Endothelial cell of umbilical vein (primary cell): ENCODE measurements at regions not wholly inside any gene's neighbourhood (a gene's known extent, or its start where the extent isn't known, plus 50 kb on each side); places are given as distances from the start of the nearest gene placed in this dataset.

Source experiments
- BruUV-seq: library from RNA; stranded (reverse); fragments of 400-500 nt; replicated peaks from 2 replicates; lab custom pipeline; 2021; lab: Mats Ljungman, UMichigan
- CTCF ChIA-PET: fragments of 300-600, 350-600 bp; sonication (Branson Sonifier 250); formaldehyde crosslinking; loops from one replicate; lab custom pipeline; 2021; ENCODE audit warnings: antibody characterized with exemption, inconsistent platforms; lab: Charles Lee
- POLR2A ChIA-PET: fragments of 300-600, 350-600 bp; sonication (Branson Sonifier 250); formaldehyde crosslinking; loops from one replicate; lab custom pipeline; 2021; ENCODE audit warnings: antibody characterized with exemption, inconsistent platforms; lab: Charles Lee
- DNase-seq: peaks from one replicate; pipeline ENCODE4 v3.0.0-alpha.2; 2011; ENCODE audit warnings: low read depth, low spot score
- FAIRE-seq: peaks from 2 replicates; lab custom pipeline; 2011; peaks lifted over from hg19 to GRCh38; lab: Jason Lieb, UNC
- H2AFZ ChIP-seq: 2 replicates; pipeline ENCODE4 v1.6.0; 2012; ENCODE audit warnings: low read depth, low read length, control low read depth, inconsistent platforms
- H3K27ac ChIP-seq: 2 replicates; pipeline ENCODE4 v1.5.1; 2011; ENCODE audit warnings: low read depth, mild to moderate bottlenecking, control low read depth, low read length, moderate library complexity; ENCODE audit not compliant: insufficient read depth
- H3K27me3 ChIP-seq, 2 experiments: 2 replicates each; pipeline versions ENCODE4 v1.6.0 to v1.6.1; 2011; ENCODE audit warnings: low read length in 2 of 2, mixed read lengths in 1 of 2; ENCODE audit not compliant: control insufficient read depth in 2 of 2, insufficient read depth in 2 of 2
- H3K36me3 ChIP-seq, 2 experiments: 2 replicates in 1 of 2; 3 replicates in 1 of 2; pipeline ENCODE4 v1.5.1; 2011; ENCODE audit warnings: low read length in 2 of 2, mild to moderate bottlenecking in 1 of 2, moderate library complexity in 1 of 2; ENCODE audit not compliant: control insufficient read depth in 2 of 2, insufficient read depth in 2 of 2; ENCODE audit errors: extremely low read depth in 1 of 2
- H3K4me1 ChIP-seq: 3 replicates; pipeline ENCODE4 v1.5.1; 2011; ENCODE audit warnings: mild to moderate bottlenecking, low read length; ENCODE audit not compliant: control insufficient read depth, insufficient read depth; ENCODE audit errors: extremely low read depth
- H3K4me2 ChIP-seq: 2 replicates; pipeline ENCODE4 v1.6.1; 2011; ENCODE audit warnings: low read length, control low read depth, mixed read lengths; ENCODE audit not compliant: insufficient read depth
- H3K4me3 ChIP-seq, 3 experiments: fragments of 200-600 bp in 1 of 3; sonication (generic), shearing (Covaris generic) in 1 of 3; replicated peaks in 1 of 3; 2 replicates each; pipeline ENCODE4 v1.5.1; 2011 to 2016; ENCODE audit warnings: control low read depth in 3 of 3, low read length in 3 of 3, mild to moderate bottlenecking in 2 of 3, inconsistent platforms in 1 of 3, low read depth in 1 of 3, moderate library complexity in 1 of 3; ENCODE audit not compliant: insufficient read depth in 1 of 3
- H3K79me2 ChIP-seq: 2 replicates; pipeline ENCODE4 v1.6.0; 2012; ENCODE audit warnings: low read length, inconsistent platforms; ENCODE audit not compliant: control insufficient read depth, insufficient read depth
- H3K9ac ChIP-seq: replicated peaks from 2 replicates; pipeline ENCODE3; 2011; ENCODE audit warnings: low read length, control low read depth; ENCODE audit not compliant: insufficient read depth; ENCODE audit errors: extremely low read depth
- H3K9me1 ChIP-seq: replicated peaks from 3 replicates; pipeline ENCODE4 v1.6.0; 2011; ENCODE audit warnings: mild to moderate bottlenecking, low read length; ENCODE audit not compliant: control insufficient read depth, insufficient read depth; ENCODE audit errors: extremely low read depth
- H3K9me3 ChIP-seq: replicated peaks from 2 replicates; pipeline ENCODE4 v1.5.1; 2012; ENCODE audit warnings: low read length, inconsistent platforms; ENCODE audit not compliant: control insufficient read depth, insufficient read depth
- H4K20me1 ChIP-seq: replicated peaks from 2 replicates; pipeline ENCODE3; 2011; ENCODE audit warnings: mild to moderate bottlenecking, low read length; ENCODE audit not compliant: control insufficient read depth, insufficient read depth; ENCODE audit errors: extremely low read depth
- EZH2 ChIP-seq: IDR thresholded peaks from 2 replicates; pipeline ENCODE4 v1.6.1; 2012; ENCODE audit warnings: borderline replicate concordance, low read depth, mild to moderate bottlenecking, moderate library complexity, low read length, inconsistent platforms; ENCODE audit not compliant: severe bottlenecking
- FOS ChIP-seq: IDR thresholded peaks from 2 replicates; pipeline ENCODE4 v1.6.1; 2011; ENCODE audit warnings: mild to moderate bottlenecking, low read length, moderate library complexity, borderline replicate concordance; ENCODE audit not compliant: insufficient read depth
- GATA2 ChIP-seq: IDR thresholded peaks from 2 replicates; pipeline ENCODE4 v1.7.0; 2011; ENCODE audit warnings: low read depth, mild to moderate bottlenecking, moderate library complexity, mixed read lengths, low read length; ENCODE audit not compliant: insufficient read length, insufficient read depth
- JUN ChIP-seq: IDR thresholded peaks from 2 replicates; pipeline ENCODE4 v1.6.1; 2011; ENCODE audit warnings: borderline replicate concordance, low read depth; ENCODE audit not compliant: insufficient read length, insufficient read depth
- MYC ChIP-seq: IDR thresholded peaks from one replicate; pipeline ENCODE4 v1.6.1; 2011; ENCODE audit warnings: mild to moderate bottlenecking, low read depth, low read length
- POLR2A ChIP-seq: IDR thresholded peaks from 2 replicates; pipeline ENCODE4 v1.6.1; 2012; ENCODE audit warnings: low read depth, mild to moderate bottlenecking, control low read depth, low read length
- POLR2AphosphoS5 ChIP-seq: IDR thresholded peaks from 2 replicates; pipeline ENCODE4 v1.6.1; 2012; ENCODE audit warnings: low read depth, mild to moderate bottlenecking, control low read depth, low read length, moderate library complexity; ENCODE audit not compliant: insufficient read depth
- dilution Hi-C: fragments of 300-500 bp; cut with MboI; formaldehyde crosslinking; loops from one replicate; pipeline ENCODE4 v1.15.0; 2019; ENCODE audit warnings: low sequenced_read_pairs; ENCODE audit not compliant: extremely low pct_ligation_motif_present
- intact Hi-C: fragments of 100-400 bp; cut with micrococcal nuclease; formaldehyde crosslinking; loops from one replicate; pipeline ENCODE4 v1.10.0; 2022
- TF ChIP-seq, protein P1 (sequence below), 2 donors: IDR thresholded peaks; 1 replicate in 1 of 2; 2 replicates in 1 of 2; pipeline ENCODE4 v1.5.1; 2011; ENCODE audit warnings: low read length in 2 of 2, mild to moderate bottlenecking in 2 of 2, moderate library complexity in 2 of 2, control low read depth in 1 of 2, inconsistent platforms in 1 of 2, low read depth in 1 of 2; ENCODE audit not compliant: insufficient read depth in 1 of 2; ENCODE audit errors: extremely low read depth in 1 of 2
- TF ChIP-seq, protein P2 (sequence below): IDR thresholded peaks from 2 replicates; pipeline ENCODE4 v1.6.1; 2011; ENCODE audit not compliant: insufficient read depth, insufficient read length

DNA sequence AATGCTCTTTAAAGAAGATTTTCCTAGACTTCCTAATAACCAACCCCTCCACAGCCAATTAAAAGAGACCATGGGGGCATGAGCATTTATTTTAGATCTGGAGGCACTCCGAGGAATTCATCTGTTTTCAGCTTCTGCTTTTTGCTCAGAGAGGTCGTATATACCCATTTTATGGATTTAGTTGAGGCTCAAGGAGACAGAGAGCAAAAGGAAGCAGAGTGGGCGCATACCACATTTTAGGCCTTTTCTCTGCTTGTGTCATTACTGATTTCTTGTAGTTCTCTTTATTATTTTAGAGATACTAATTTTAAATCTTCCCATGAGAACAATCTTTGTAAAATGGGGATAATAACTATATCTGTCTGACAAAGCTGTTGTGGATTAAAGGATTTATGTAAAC, 129.6 kb upstream of the IFNGR1 start:
- no peaks in the 10 kb centered on the region for H3K79me2 ChIP-seq
- H3K36me3 ChIP-seq, result no peaks in the 10 kb centered on the region
- H3K9ac ChIP-seq, result no peak overlapping the region
- BruUV-seq, result no TSS peak
- no peak overlapping the region for H3K4me3 ChIP-seq
- intact Hi-C loops, result no loop called here
- no peak for DNase-seq
- H3K9me1 ChIP-seq, result no peaks in the 10 kb centered on the region
- H3K27me3 ChIP-seq, result peaks cover 5 to 6% of the 10 kb centered on the region in 2 experiments
- H2AFZ ChIP-seq, result no peak overlapping the region
- no peaks in the 10 kb centered on the region for H4K20me1 ChIP-seq
- H3K4me2 ChIP-seq, result no peak overlapping the region
- POLR2A ChIA-PET, result no interaction called here
- no peak overlapping the region for H3K27ac ChIP-seq
- H3K4me1 ChIP-seq, result no peaks in the 10 kb centered on the region
- CTCF ChIA-PET, result interaction anchor here (0.8 to 1.5 kb wide), 3 partner anchors 12 to 33 kb away, joined by 3 to 4 read pairs (median 4); no protein-coding TSS in a partner anchor
- H3K9me3 ChIP-seq, result no peaks in the 10 kb centered on the region
- dilution Hi-C loops, result no loop called here
- no peak for FAIRE-seq
- TF ChIP-seq, protein P1, sequence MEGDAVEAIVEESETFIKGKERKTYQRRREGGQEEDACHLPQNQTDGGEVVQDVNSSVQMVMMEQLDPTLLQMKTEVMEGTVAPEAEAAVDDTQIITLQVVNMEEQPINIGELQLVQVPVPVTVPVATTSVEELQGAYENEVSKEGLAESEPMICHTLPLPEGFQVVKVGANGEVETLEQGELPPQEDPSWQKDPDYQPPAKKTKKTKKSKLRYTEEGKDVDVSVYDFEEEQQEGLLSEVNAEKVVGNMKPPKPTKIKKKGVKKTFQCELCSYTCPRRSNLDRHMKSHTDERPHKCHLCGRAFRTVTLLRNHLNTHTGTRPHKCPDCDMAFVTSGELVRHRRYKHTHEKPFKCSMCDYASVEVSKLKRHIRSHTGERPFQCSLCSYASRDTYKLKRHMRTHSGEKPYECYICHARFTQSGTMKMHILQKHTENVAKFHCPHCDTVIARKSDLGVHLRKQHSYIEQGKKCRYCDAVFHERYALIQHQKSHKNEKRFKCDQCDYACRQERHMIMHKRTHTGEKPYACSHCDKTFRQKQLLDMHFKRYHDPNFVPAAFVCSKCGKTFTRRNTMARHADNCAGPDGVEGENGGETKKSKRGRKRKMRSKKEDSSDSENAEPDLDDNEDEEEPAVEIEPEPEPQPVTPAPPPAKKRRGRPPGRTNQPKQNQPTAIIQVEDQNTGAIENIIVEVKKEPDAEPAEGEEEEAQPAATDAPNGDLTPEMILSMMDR (IDR thresholded peaks at IDR 0.05; ENCODE audit: extremely low read depth in 1 of 2, insufficient read depth in 1 of 2, low read depth in 1 of 2, low read length in 2 of 2), result no peak
- TF ChIP-seq MYC, result no peak
- no peak for TF ChIP-seq FOS
- TF ChIP-seq GATA2, result no peak
- no peak for TF ChIP-seq POLR2A
- no peak for TF ChIP-seq POLR2AphosphoS5
- no peak for TF ChIP-seq JUN
- no peak for TF ChIP-seq EZH2
- TF ChIP-seq, protein P2, sequence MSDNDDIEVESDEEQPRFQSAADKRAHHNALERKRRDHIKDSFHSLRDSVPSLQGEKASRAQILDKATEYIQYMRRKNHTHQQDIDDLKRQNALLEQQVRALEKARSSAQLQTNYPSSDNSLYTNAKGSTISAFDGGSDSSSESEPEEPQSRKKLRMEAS, result no peak
